ENCODE measurements at regions not wholly inside any gene's neighbourhood (a gene's known extent, or its start where the extent isn't known, plus 50 kb on each side); places are given as distances from the start of the nearest gene placed in this dataset.
"Not testable (repeated sequence)": the region's sequence is repeated elsewhere in the genome, so short reads cannot be mapped to it uniquely, and the experiment has no call there.

GRCh38 chr13:97520061-97520460, 86.1 kb downstream of the RAP2A start:
- no peak for DNase-seq

- no peak for DNase-seq
These were observed 86.9 kb downstream of the RAP2A start for GRCh38 chr13:97520866-97521265.

GRCh38 chr13:97521726-97522125, 87.8 kb downstream of the RAP2A start:
- no peak for DNase-seq

- no peak for DNase-seq
These were observed 88.3 kb downstream of the RAP2A start for GRCh38 chr13:97522243-97522642.

- DNase-seq, result no peak
These were observed 92.6 kb downstream of the RAP2A start for GRCh38 chr13:97526556-97526955.

GRCh38 chr13:97528518-97528917, 94.5 kb downstream of the RAP2A start:
- DNase-seq, result no peak

GRCh38 chr13:97534540-97534939, 100.6 kb downstream of the RAP2A start:
- no peak for DNase-seq

GRCh38 chr13:97535614-97536013, 101.6 kb downstream of the RAP2A start:
- DNase-seq, result no peak

- DNase-seq, result no peak
These were observed 103.1 kb downstream of the RAP2A start for GRCh38 chr13:97537110-97537509.

- DNase-seq, result no peak
These were observed 104.2 kb downstream of the RAP2A start for GRCh38 chr13:97538203-97538602.

GRCh38 chr13:97539651-97540610, 106.0 kb downstream of the RAP2A start:
- DNase-seq, result no peak

- no peak for DNase-seq
These were observed 106.7 kb downstream of the RAP2A start for GRCh38 chr13:97540696-97541095.

- no peak for DNase-seq
These were observed 108.2 kb downstream of the RAP2A start for GRCh38 chr13:97542102-97542685.

GRCh38 chr13:97544031-97544765, 110.2 kb downstream of the RAP2A start:
- DNase-seq, result no peak

- DNase-seq, result not testable (repeated sequence)
These were observed 111.1 kb downstream of the RAP2A start for GRCh38 chr13:97544971-97545499.

GRCh38 chr13:97548138-97548537, 114.2 kb downstream of the RAP2A start:
- no peak for DNase-seq

- no peak for DNase-seq
These were observed 114.7 kb downstream of the RAP2A start for GRCh38 chr13:97548711-97549110.

- DNase-seq, result no peak
These were observed 115.2 kb downstream of the RAP2A start for GRCh38 chr13:97549201-97549600.

- no peak for DNase-seq
These were observed 120.5 kb downstream of the RAP2A start for GRCh38 chr13:97554496-97554895.

- no peak for DNase-seq
These were observed 121.1 kb downstream of the RAP2A start for GRCh38 chr13:97555034-97555433.

- no peak for DNase-seq
These were observed 125.1 kb downstream of the RAP2A start for GRCh38 chr13:97559030-97559429.

- no peak for DNase-seq
These were observed 126.0 kb downstream of the RAP2A start for GRCh38 chr13:97559981-97560380.

GRCh38 chr13:97561182-97561581, 127.2 kb downstream of the RAP2A start:
- DNase-seq, result no peak

Measured in stimulated activated naive CD4-positive, alpha-beta T cell (primary cell).